NCI-H1417 (cell line): ENCODE measurements at regions not wholly inside any gene's neighbourhood (a gene's known extent, or its start where the extent isn't known, plus 50 kb on each side); places are given as distances from the start of the nearest gene placed in this dataset.
"Not testable (repeated sequence)": the region's sequence is repeated elsewhere in the genome, so short reads cannot be mapped to it uniquely, and the experiment has no call there.

Experiments used
- DNase-seq, 3 experiments: peaks; one replicate each; lab custom pipeline; 2025; lab: John Stamatoyannopoulos, UW

- no peak for DNase-seq
Observed at GRCh38 chr2:167793725-167794124, 453.7 kb downstream of the STK39 start.

DNA sequence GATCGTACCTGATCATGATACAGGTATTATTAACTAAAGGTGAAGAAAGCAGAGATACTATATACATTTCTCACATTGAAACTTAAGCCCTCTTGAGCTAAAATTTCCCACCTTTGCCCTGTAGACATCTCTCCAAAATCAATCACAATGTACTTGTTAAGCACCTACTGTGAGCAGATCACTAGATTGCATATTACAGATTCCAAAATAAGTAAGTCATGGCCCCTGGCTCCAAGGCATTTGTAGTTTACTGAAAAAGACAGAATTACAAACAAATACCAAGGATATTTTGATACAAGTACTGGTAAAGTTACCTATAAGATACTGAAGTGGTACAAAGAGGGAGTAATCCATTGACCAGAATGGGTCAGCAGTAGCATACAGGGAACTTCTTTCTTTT, 455.3 kb downstream of the STK39 start:
- no peak for DNase-seq

GRCh38 chr2:167790781-167791450, 456.5 kb downstream of the STK39 start:
- DNase-seq = no peak

GRCh38 chr2:167790189-167790588, 457.2 kb downstream of the STK39 start:
- DNase-seq = no peak

- no peak for DNase-seq
Observed at GRCh38 chr2:167787562-167787961, 459.8 kb downstream of the STK39 start.

DNA sequence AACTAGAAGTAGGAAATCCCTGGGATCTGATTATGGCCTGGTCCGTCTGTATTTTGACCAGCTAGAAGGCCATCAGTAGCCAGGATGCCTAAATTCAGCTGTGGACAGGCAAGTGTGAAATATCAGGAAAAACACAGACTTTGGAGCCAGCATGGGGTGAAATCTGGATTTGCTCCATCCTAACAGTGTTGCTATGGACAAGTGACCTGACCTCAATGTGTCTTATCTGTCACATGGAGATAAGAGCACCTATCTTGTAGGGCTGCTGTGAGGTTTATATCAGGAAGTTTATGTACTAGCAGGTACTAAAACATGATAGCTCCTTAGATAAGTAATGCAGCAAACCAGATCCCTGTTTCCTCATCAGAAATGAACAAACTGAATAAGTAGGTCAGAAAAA, 460.4 kb downstream of the STK39 start:
- no peak for DNase-seq

GRCh38 chr2:167785606-167786216, 461.7 kb downstream of the STK39 start:
- DNase-seq = no peak

GRCh38 chr2:167784084-167784425, 463.3 kb downstream of the STK39 start:
- DNase-seq = peak in 2 of 3 experiments; percentile 12 to 73

- peak in 1 of 3 experiments; percentile 26 for DNase-seq
Observed at GRCh38 chr2:167783261-167784083, 463.9 kb downstream of the STK39 start.

- not testable (repeated sequence) for DNase-seq
Observed at GRCh38 chr2:167781629-167782028, 465.8 kb downstream of the STK39 start.

DNA sequence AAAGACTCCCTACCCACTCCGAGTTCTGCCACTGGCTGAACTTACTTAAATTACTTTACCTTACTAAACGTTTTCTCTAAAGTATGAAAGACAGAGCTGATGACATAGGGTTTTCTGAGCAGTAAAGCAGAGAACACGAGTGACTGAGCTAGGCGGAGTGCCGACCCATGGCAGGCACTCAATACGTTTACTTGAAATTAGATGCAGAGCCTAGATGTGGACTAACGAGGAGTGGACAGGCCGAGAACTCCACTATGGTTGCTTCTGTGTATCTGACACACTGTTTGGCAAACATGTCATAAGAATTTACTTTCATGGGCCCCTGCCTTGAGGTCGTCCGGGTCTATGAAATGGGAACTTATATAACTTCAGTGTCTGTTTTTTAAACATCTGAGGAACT, 471.0 kb downstream of the STK39 start:
- no peak for DNase-seq

DNA sequence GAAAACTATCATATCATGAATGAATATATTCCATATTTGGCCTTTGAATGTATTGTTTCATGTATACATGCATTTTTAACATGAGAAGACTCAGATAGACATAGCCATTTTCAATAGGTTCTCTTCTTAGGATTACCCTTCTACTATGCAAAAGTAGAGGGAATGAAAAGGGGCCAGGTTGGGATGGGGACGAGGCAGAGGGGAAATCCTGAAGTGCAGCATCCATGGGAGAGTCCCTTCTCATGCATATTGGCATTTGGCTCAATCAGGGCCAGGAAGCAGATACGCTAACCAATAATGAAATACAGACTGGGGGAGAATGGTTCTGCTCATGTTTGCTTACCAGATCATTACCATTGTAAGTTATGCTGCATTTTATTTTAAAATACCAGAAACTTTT, 475.8 kb downstream of the STK39 start:
- no peak for DNase-seq

DNA sequence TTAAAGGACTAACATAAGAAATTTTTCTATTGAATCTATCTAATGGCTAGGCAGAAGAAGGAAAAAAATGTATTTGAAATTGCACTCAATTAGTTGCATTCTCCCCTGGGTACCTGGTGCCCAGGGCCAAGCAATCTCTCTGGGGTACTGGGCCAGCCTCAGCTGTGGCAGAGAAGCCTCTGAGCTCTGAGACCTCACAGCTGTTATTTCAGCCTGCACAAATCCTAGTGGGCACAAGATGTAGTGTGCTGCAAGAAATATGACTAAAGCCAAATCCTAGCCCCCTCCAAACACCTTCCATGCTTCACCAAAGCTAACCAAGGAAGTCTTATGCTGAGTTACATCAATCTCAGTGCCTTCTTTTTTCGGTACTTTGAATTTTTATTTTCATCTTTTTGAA, 478.4 kb downstream of the STK39 start:
- no peak for DNase-seq

DNA sequence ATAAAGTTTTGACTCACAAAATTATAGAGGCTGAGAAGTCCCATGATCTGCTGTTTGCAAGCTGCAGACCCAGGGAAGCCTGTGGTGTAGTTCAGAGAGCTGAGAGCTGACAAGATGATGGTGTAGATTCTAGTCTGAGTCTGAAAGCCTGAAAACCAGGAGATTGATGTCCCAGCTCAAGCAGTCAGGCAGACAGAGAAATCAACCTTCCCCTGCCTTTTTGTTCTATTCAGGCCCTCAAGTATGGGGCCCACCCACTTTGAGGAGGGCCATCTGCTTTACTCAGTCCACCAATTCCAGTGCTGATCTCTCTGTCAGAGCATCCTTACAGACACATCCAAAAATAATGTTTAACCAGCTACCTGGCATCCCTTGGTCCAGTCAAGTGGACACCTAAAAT, 479.6 kb downstream of the STK39 start:
- DNase-seq = no peak

- no peak for DNase-seq
Observed at GRCh38 chr2:167764772-167765341, 482.5 kb downstream of the STK39 start.

GRCh38 chr2:167761465-167762136, 485.8 kb downstream of the STK39 start:
- DNase-seq = no peak

DNA sequence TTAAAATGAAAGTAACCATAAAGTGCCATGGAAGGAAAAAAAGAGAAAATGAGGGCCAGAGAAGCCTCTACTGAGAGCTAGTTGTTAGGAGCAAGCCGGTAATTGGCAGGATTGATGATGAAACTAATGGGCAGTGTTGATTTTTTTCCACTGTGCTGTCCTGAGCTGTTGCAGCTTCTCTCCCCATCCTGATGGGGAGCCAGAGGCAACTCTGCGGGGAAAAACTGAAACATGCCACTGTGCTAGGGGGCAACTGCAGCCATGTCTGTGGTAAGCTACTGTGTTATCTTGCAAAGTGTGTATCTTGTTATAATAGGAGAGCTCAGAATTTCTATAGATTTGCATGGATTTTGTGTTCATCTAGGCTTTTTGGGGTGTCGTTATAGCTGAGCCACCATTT, 487.9 kb downstream of the STK39 start:
- no peak for DNase-seq

GRCh38 chr2:167758292-167758691, 489.1 kb downstream of the STK39 start:
- no peak for DNase-seq

GRCh38 chr2:167756446-167756845, 490.9 kb downstream of the STK39 start:
- DNase-seq = no peak

- no peak for DNase-seq
Observed at GRCh38 chr2:167753142-167753541, 494.3 kb downstream of the STK39 start.

DNA sequence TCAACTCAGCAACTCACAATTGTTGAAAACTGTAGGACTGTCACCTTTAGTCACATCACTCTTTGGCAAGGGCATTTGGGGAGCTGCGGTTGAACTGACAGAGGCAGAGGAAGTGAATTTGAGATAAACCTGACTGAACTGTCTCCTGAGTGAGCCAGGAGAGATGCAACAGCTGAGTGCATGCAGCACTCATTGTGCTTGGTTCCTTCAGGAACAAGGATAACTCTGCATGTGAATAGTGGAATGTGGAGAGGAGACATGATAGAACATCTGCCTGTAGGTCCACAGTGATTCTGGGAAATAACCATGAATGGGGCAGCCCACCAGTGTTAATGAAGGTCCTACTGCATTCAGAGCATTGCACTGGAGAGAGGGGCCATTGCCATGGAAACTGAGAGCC, 494.7 kb downstream of the STK39 start:
- DNase-seq = no peak

GRCh38 chr2:167750675-167751074, 496.7 kb downstream of the STK39 start:
- no peak for DNase-seq
